Stimulated activated CD4-positive, alpha-beta T cell treated with anti-CD3 and anti-CD28 coated beads, Interleukin-2, amount 100 ng/mL, for 48 hours (primary cell): ENCODE measurements at regions not wholly inside any gene's neighbourhood (a gene's known extent, or its start where the extent isn't known, plus 50 kb on each side); places are given as distances from the start of the nearest gene placed in this dataset.

ENCODE experiments used
- DNase-seq, 2 donors: peaks; one replicate each; pipeline ENCODE4 v3.0.0-alpha.2; 2020

DNA sequence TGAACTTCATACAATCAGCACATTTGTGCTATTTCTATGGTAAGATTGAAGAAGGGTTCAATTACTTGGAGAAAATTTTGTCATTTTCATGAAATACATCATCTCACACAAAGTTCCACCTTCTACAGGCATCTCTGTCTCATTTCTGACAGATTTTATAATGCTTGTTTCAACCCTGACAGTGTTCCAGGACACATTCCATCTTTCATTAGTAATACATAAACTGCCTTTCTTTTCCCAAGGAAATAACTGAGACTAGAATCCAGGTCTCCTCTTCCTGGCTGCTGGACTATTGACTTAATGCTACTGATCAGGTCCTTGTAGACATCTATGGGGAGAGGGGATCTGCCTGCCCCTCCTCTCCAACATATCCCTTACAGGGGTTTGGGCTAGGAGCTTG lies 70.1 kb upstream of the PLPP4 start:
- no peak for DNase-seq

DNA sequence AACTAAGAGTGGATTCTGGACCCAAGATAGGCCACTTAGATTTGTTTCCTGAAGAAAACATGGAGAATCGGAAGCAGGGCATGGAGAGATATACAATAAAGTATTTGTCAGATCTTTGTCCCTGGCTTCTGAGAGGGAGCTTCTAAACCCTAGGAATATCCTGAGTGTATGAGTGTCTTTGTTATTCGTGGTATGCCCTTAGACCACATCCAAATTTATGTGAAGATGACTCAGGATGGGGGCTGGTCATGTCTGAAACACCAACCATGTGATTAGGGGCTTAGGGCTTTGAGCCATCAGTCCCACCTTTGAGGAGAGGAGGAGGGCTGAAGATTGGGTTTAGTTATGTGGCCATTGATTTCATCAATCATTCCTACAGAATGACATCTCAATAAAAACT lies 69.7 kb upstream of the PLPP4 start:
- no peak for DNase-seq

DNA sequence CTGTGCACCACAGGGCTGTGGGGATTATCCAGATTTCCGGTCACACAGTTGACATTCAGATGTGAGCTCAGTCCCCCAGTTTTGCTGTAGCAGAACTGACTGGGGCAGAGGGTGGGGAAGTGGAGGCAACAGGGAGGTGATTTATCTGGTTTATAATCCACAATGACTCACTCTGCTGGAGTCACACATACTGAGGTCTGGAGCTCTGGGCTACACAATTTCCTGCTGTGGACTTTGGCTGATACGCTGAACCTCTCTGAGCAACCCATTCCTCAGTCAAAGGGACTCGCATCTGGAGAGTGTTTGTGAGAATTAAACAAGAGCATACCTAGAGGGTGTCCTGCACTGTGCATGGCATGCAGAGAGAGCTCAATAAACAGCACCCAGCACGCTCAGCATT lies 64.8 kb upstream of the PLPP4 start:
- no peak for DNase-seq

DNA sequence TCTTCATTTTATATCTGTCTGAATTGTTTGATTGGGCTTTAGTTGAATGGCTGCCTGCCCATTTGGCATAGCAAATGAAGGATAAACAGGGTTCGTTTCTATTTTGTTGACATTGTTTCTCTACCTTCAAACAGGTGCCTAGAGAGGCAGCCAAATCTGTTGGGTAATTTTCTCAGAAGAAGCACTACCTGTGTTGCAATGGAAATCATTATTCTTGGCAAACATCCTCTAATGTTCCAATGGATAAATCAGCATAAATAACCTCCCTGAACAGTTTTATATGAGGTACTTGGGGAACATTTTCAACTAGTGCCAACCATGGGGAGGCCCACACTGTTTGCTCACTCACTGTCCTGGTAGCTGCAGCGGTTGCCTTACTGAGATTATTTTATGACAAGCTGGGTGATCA lies 64.4 kb upstream of the PLPP4 start:
- no peak for DNase-seq

DNA sequence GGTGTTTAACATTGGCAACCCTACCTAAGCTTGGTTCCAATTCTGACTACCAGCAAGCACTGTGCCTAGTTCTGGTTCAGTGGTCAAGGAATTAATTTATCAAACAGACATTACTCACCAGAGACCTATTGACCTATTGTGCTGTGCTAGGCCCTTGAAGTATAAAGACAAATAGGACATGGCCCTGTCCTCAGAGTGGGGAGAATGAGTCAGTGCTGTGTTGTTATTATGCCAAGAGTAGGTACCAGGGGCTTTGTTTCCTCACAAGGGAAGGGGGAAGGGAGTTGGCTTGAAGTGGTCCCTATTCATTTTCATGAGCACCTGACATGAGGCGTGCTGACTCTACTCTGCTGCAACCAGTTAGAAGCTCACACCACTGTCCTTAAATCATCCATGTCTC lies 62.6 kb upstream of the PLPP4 start:
- DNase-seq, result no peak

DNA sequence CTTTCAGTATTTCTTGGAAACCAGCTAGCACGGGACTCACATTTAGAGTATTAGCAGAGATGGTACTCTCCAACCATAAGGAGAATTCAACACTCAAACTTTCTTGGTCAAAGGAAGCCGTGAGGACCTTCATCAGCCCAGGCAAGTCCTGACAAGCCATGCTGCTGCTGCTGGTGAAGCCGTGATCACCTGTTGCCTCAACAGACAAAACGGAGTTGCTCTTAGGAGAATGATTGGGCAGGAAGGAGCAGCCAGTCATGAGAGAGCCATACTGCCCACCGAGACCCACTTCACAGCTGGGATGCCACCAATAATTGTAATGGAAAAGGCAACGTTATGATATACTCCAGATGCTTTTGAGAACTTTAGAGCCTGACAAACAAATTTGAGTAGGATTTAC lies 60.8 kb upstream of the PLPP4 start:
- DNase-seq, result no peak

DNA sequence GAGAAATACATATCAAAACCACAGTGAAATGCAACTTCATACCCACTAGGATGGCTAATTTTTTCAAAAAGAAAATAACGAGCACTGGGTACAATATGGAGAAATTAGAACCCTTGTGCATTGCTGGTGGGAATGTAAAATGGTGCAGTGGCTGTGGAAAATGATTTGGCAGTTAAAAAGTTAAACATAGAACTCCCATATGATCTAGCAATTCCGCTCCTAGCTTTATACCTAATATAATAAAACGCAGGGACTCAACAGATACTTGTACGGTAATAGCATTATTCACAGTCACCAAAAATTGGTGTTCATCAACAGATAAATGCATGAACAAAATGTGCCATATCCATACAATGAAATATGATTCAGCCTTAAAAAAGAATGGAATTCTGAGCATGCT lies 58.8 kb upstream of the PLPP4 start:
- no peak for DNase-seq

DNA sequence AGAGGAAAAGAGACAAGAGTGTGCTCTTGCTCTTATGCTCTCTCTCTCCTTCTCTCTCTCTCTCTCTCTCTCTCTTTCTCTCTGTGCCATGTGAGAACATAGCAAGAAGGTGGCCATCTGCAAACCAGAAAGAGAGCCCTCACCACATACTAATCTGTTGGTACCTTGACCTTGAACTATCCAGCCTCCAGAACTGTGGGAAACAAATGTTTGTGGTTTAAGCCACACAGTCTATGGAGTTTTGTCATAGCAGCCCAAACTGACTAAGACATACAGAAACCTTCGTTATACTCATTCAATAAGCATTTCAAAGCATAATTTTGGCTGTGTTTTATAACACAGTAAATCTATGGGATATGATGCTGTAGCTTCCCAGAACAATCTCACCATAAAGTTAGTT lies 56.4 kb upstream of the PLPP4 start:
- no peak for DNase-seq

DNA sequence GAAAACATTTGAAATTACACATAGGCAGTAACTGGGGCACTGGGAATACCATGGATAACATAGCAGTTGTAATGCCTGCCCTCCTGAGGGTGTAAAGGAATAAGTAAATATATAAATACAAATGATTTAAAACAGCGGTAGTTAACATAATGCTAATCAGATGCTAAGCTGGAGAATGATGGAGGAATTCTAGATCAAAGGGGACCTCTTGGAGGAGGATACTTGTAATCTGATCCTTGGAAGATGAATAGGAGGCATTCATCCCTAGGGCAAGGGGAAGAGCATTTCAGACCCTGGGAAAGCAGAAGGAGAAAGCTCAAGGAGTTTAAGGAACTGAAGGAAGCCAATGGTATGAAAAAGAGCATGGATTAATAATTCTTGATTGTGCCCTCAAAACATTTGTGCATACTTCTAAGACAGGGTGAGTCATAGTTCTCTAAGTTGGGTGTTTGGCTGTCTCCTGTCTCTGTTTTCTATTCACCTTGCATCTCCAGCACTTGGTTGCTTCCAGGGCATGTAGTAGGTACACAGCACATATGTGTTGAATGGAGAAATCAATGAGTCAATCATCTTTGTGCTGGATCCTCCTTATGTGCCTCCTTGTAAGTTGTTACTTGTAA lies 54.8 kb upstream of the PLPP4 start:
- no peak for DNase-seq

DNA sequence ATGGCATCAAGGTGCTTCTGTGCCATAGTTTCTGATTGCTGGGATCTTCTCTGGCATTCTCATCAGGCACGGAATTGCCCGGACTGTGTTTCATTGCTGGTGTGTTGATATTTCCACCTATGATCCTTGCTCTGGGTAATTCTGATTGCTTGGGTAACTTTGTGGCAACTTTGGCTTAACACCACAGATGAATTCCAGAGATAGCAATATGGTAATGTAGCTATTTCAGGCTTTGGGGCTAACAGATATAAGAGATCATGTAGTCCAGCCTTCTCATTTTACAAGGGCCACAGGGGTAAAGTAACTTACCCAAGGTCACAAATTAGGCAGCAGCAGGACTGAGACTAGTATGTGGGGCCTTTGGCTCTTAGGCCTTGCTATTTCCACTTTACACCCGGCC lies 53.9 kb upstream of the PLPP4 start:
- no peak for DNase-seq

DNA sequence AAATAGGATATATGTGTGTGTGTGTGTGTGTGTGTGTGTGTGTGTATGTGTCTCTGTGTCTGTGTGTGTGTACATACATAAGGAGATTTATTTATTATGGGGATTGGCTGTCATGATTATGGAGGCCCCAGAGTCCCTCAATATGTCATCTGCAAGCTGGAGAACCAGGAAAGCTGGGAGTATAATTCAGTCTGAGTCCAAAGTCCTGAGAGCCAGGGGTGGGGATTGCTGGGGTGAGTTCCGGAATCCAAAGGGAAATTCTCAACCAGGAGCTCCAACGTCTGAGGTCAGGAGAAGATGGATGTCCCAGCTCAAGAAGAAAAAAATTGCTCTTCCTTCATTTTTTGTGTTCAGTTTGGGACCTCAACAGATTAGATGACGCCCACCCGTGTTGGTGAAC lies 50.7 kb upstream of the PLPP4 start:
- DNase-seq, result no peak
